ENCODE measurements at regions not wholly inside any gene's neighbourhood (a gene's known extent, or its start where the extent isn't known, plus 50 kb on each side); places are given as distances from the start of the nearest gene placed in this dataset.
"Not testable (repeated sequence)": the region's sequence is repeated elsewhere in the genome, so short reads cannot be mapped to it uniquely, and the experiment has no call there.

GRCh38 chr16:22695773-22696172 lies 118.2 kb upstream of the HS3ST2 start:
- TF ChIP-seq, protein P1, sequence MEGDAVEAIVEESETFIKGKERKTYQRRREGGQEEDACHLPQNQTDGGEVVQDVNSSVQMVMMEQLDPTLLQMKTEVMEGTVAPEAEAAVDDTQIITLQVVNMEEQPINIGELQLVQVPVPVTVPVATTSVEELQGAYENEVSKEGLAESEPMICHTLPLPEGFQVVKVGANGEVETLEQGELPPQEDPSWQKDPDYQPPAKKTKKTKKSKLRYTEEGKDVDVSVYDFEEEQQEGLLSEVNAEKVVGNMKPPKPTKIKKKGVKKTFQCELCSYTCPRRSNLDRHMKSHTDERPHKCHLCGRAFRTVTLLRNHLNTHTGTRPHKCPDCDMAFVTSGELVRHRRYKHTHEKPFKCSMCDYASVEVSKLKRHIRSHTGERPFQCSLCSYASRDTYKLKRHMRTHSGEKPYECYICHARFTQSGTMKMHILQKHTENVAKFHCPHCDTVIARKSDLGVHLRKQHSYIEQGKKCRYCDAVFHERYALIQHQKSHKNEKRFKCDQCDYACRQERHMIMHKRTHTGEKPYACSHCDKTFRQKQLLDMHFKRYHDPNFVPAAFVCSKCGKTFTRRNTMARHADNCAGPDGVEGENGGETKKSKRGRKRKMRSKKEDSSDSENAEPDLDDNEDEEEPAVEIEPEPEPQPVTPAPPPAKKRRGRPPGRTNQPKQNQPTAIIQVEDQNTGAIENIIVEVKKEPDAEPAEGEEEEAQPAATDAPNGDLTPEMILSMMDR (IDR thresholded peaks at IDR 0.05) = not testable (repeated sequence)
- not testable (repeated sequence) for TF ChIP-seq EP300, POLR2A (IDR thresholded peaks at IDR 0.05)
